A204.1 (cell line): ENCODE measurements at regions not wholly inside any gene's neighbourhood (a gene's known extent, or its start where the extent isn't known, plus 50 kb on each side); places are given as distances from the start of the nearest gene placed in this dataset.
"Not testable (repeated sequence)": the region's sequence is repeated elsewhere in the genome, so short reads cannot be mapped to it uniquely, and the experiment has no call there.

Source experiments
- FAIRE-seq: peaks from 2 replicates; lab custom pipeline; 2012; peaks lifted over from hg19 to GRCh38; lab: Jason Lieb, UNC

DNA sequence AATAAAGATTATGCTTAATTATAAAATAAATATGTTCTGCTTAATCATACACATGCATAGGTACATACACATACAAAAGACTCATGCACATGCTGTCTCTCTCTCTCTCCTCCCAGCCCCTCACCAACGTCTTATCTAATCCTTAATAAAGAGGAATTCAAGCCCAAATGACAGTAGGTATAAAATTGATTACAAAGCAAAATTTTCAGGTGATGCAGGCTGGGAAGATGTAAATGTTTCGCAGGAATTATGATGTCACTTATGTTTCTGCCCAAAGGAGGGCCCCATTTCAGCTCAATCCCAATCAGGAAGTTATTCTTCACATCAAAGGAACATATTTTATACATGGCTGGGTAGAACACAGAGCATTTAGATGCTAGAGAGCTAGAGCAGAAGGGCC is 284.6 kb upstream of the ID4 start:
- FAIRE-seq = no peak

- no peak for FAIRE-seq
Measured at GRCh38 chr6:19554356-19555225, 282.6 kb upstream of the ID4 start.

GRCh38 chr6:19557191-19557590 is 280.0 kb upstream of the ID4 start:
- FAIRE-seq = no peak

DNA sequence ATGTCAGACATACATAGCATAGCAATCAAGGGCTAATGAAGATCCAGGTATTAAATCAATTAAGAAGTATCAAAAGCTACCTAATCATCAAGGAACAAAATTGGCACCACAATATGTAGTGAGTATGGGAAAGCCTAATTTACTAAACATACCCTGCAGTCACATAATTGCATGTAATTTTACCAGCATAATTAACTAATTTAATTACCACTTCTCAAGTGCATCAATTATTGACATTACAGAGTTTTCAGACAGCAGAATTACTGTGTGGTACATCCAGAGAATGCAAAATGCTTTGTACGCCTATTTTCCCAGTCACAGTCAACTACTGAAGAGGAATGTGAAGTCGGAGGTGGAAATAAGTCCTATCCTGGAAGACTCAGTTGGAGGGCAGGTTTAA is 279.0 kb upstream of the ID4 start:
- no peak for FAIRE-seq

- no peak for FAIRE-seq
Measured at GRCh38 chr6:19558934-19559333, 278.2 kb upstream of the ID4 start.

- FAIRE-seq = no peak
Measured at GRCh38 chr6:19562468-19562867, 274.7 kb upstream of the ID4 start.

DNA sequence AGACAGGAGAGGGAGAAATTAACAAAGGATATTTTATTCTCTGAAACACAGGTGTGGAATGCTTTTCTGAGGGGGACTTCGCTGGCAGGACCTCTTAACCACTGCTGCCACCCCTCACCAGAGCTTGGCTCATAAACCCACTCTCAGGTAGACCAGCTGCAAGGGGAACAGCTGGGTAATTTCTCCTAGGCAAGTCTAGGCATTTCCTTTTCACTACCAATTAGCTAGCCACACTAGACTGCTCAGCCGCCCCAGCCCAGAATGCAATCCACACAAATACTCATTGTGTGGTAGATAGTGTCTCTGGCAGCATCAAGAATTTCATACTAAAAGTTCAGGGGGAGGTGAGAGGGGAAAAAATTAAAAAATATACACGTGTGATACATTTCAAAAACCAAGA is 267.6 kb upstream of the ID4 start:
- FAIRE-seq = no peak

GRCh38 chr6:19571176-19571575 is 266.0 kb upstream of the ID4 start:
- no peak for FAIRE-seq

- FAIRE-seq = no peak
Measured at GRCh38 chr6:19578481-19578880, 258.7 kb upstream of the ID4 start.

DNA sequence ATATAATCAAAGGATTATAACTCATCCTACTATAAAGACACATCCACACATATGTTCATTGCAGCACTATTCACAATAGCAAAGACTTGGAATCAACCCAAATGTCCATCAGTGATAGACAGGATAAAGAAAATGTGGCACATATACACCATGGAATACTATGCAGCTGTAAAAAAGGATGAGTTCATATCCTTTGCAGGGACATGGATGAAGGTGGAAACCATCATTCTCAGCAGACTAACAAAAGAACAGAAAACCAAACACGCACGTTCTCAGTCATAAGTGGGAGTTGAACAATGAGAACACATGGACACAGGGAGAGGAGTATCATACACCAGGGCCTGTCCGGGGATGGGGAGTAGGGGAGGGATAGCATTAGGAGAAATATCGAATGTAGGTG is 253.0 kb upstream of the ID4 start:
- FAIRE-seq = not testable (repeated sequence)

DNA sequence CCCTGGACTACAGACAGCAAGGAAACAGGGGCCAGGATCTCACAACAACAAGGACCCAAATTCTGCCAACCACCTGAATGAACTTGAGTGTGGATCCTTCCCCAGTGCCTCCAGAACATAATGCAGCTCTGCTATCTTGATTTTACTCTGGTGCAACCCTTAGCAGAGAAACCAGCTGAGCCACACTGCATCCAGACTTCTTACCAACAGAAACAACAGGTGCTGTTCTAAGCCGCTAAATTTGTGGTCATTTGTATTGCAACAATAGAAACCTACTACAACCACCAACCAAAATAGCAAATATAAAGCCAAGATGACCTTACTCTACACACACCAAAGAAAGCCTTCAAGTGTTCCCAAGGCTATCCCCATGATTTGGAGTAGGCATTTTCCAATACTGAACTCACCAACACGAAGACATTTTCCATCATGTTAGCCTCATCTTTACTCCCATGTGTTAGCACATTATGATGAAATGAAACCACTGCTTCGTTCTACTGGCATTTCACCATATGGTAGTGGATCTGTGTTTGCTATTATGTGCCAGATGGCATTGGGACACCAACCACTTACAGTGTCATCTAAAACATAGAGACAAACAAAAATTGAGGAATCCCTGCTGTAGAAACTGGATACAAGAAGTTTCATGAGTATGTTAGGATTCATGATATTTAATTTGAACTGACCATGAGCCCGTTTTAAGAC is 249.8 kb upstream of the ID4 start:
- no peak for FAIRE-seq

DNA sequence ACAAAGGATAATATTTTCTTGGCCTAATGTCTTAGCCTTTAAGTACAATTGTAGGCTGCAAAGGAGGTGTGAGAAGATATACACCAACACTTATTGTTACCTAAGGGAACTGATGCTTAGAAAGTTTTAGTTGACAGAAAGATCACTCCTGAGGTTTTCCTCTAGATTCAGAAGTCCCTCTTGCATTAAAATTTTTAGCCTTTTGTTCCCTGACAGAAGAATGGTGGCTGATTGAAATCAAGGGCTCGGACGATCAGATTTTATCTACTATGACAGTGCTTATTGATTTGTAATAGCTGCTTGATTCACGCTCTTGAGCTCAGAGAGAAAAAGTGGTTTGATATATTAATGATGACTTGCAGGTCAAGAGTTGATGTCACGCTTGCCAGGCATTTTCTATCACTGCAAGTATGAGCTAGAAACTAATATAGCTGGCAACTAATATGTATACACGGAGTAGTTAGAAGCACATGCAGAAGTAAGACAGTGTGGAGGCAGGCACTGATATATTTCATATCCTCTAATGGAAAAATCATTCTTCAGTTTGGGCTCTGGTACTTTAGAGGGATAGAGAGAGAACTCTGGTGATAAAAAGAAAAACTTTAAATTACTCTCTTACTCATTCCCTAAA is 246.6 kb upstream of the ID4 start:
- FAIRE-seq = no peak

DNA sequence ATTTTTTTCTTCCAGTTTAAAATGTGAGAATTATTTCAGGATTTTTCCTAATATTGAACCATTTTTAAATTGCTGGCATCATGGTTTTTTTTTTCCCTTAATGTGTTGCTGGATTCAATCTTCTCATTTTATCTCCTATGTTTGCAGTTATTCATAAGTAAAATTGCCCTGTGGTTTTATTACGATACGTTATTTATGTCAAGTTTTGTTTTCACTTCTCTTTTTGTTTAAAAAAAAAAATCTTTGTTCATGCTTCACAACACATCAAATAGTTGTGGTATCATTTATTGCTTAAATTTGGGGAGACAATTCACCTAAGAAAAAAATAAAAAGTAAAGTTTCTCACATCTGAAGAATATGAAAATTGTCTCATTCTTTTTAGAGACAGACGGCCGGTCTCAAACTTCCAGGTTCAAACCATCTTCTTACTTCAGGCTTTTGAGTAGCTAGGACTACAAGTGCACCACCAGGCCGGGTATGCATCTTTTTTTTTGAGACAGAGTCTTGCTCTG is 239.3 kb upstream of the ID4 start:
- no peak for FAIRE-seq

GRCh38 chr6:19599796-19600464 is 237.2 kb upstream of the ID4 start:
- FAIRE-seq = no peak

DNA sequence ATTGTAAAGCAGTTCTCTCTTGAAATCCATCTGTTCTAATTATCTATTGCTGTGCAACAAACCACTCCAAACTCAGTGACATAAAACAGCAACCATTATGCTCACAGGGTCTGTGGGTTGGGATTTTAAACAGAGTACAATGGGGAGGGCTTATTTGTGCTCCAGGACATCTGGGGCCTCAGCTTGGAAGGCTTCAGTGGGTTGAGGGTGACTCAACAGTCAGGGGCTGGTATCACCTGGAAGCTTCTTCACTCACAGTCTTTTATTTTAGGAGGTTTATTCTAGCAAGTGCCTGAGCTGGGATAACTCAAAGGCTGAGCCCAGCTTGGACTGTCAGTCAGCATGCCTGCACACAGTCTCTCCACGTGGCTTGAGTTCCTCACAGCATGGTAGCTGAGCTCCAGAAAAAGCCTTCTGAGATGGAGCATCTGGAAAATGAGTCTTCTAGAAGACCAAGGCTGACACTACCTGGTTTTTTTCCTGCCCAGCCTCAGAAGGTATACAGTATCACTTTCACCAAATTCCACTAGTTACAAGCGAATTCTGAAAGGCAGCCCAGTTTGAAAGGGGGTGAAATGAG is 234.6 kb upstream of the ID4 start:
- FAIRE-seq = no peak

- no peak for FAIRE-seq
Measured at GRCh38 chr6:19603721-19604120, 233.4 kb upstream of the ID4 start.

DNA sequence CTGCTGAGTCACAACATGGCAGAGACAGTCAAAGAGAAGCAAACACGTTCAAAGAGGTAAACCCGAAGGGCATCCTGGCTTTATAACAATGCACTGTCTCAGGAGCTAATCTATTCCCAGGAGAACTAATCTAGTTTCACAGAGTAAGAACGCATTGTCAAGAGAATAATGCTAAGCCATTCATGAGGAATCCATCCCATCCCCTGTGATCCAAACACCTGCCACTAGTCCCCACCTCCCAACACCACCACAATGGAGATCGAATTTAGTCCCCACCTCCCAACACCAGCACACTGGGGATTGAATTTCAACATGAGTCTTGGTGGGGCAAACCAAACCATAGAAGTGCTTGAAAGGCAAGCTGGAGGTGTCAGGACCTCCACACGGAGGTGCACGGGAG is 231.5 kb upstream of the ID4 start:
- FAIRE-seq = no peak

DNA sequence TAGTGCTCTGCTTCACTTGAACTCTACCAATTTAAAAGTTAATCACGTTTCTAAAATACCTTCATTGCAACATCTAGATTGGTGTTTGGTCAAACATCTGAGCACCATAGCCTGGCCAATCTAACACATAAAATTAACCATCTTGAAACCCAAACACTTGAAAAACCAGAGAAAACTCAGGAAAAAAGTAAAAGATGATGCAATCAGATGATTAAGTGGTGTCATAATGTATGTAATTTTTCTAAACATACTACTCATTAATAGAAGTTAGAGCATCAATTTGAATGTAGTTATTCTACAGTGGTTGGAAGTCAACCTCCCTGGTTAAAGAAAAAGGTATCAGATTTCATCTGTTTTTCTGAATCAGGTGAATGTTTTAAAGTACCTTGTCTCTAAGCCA is 228.6 kb upstream of the ID4 start:
- no peak for FAIRE-seq

DNA sequence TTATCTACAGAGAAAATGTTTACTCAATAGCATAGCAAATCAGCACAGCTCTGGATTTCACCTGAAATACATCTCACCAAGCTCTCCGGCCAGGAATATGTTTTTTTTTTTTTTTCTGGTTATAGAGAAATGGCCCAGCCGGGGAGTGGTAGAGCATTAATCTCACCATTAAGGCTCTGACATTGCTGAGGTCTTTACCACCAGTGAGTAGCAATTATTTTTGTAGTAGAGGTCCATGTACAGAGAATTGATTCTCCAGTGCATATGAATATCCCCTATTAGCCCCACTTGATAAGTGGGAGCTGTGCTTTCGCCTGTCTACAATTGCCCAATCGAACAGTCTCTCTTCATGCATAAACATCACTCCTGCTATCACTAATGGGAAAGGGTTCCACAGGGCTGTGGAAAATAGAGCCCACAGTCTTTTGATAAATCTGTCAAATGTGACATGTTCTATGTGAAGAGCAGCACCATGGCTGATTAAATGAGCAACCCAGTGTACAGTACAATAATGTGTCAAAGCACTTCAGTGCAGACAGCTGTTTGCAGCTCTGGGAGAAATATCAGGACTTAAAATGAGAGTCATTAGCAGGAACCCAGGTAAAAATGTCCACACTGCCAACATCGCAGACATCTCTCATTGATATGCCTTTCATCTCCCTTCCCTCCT is 227.1 kb upstream of the ID4 start:
- FAIRE-seq = no peak

DNA sequence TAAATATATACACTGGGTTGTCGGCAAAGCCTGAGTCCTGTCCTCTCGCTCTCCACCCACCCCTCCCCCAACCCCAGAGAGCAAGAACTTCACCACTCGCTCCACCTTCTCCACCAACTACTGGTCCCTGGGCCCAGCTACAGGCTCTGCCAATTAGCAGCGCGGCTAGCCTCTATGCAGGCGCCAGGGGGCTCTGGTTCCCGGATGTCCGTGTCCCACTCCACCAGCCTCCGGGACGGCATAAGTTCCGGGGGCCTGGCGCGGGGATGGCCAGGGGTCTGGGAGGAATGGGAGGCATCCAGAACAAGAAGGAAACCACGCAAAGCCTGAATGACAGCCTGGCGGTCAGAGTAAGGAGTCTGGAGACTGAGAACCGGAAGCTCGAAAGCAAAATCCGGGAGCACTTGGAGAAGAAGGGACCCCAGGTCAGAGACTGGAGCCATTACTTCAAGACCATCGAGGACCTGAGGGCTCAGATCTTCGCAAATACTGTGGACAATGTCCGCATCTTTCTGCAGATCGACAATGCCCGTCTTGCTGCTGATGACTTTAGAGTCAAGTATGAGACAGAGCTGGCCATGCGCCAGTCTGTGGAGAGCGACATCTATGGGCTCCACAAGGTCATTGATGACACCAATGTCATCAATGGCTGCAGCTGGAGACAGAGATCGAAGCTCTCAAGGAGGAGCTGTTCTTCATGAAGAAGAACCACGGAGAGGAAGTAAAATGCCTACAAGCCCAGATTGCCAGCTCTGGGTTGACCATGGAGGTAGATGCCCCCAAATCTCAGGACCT is 224.3 kb upstream of the ID4 start:
- not testable (repeated sequence) for FAIRE-seq

DNA sequence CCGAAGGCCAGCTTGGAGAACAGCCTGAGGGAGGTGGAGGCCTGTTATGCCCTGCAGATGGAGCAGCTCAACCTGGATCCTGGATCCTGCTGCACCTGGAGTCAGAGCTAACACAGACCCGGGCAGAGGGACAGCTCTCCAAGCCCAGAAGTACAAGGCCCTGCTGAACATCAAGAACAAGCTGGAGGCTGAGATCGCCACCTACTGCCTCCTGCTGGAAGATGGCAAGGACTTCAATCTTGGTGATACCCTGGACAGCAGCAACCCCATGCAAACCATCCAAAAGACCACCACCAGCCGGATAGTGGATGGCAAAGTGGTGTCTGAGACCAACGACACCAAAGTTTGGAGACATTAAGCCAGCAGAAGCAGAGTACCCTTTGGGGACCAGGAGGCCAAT is 223.5 kb upstream of the ID4 start:
- no peak for FAIRE-seq
